ENCODE measurements at regions not wholly inside any gene's neighbourhood (a gene's known extent, or its start where the extent isn't known, plus 50 kb on each side); places are given as distances from the start of the nearest gene placed in this dataset.

- Histone ChIP-seq H3K36me3 (ENCODE audit: control insufficient read depth, insufficient read depth, low read length) (no peaks in the 10 kb centered on the region), H3K9me3 (ENCODE audit: control insufficient read depth, insufficient read depth, low read length) (no peaks in the 10 kb centered on the region), H3K27ac (ENCODE audit: low read length) (no peak overlapping the region), H3K4me1 (ENCODE audit: control insufficient read depth, insufficient read depth, low read length) (no peaks in the 10 kb centered on the region), H3K27me3 (ENCODE audit: control insufficient read depth, insufficient read depth, low read length) (peaks cover 2% of the 10 kb centered on the region), H3K4me3 (ENCODE audit: low read length) (no peak overlapping the region)
- ATAC-seq (no peak), DNase-seq (no peak)
- TF ChIP-seq CTCF (IDR thresholded peaks at IDR 0.05): no peak
- H3K4me3 Mint-ChIP-seq: no peak overlapping the region
- H3K9me3 Mint-ChIP-seq: no peaks in the 10 kb centered on the region
- no peaks in the 10 kb centered on the region for H3K36me3 Mint-ChIP-seq
- H3K27me3 Mint-ChIP-seq (ENCODE audit: low read depth in 2 of 2): peaks cover 9 to 11% of the 10 kb centered on the region in 2 donors
- H3K4me1 Mint-ChIP-seq: no peaks in the 10 kb centered on the region
- H3K27ac Mint-ChIP-seq: no peak overlapping the region
- intact Hi-C loops (cut with micrococcal nuclease): no loop called here
- WGBS (ENCODE audit: insufficient coverage): 86% methylated on average over 1 of the region's 2 CpGs
These were observed 51.7 kb upstream of the RTL1 start for GRCh38 chr14:100955201-100955600.

- Histone ChIP-seq H3K9me3 (ENCODE audit: control insufficient read depth, insufficient read depth, low read length) (no peaks in the 10 kb centered on the region), H3K36me3 (ENCODE audit: control insufficient read depth, insufficient read depth, low read length) (no peaks in the 10 kb centered on the region), H3K27me3 (ENCODE audit: control insufficient read depth, insufficient read depth, low read length) (no peaks in the 10 kb centered on the region), H3K4me3 (ENCODE audit: low read length) (no peak overlapping the region), H3K4me1 (ENCODE audit: control insufficient read depth, insufficient read depth, low read length) (no peaks in the 10 kb centered on the region), H3K27ac (ENCODE audit: low read length) (no peak overlapping the region)
- Mint-ChIP-seq H3K27ac (no peak overlapping the region), H3K4me1 (no peaks in the 10 kb centered on the region), H3K9me3 (no peaks in the 10 kb centered on the region), H3K36me3 (no peaks in the 10 kb centered on the region), H3K27me3 (ENCODE audit: low read depth in 2 of 2) (peaks cover 12 to 38% of the 10 kb centered on the region in 2 donors), H3K4me3 (no peak overlapping the region)
- WGBS (ENCODE audit: insufficient coverage): 50% methylated on average over 1 of the region's 1 CpG
- DNase-seq: no peak
- ATAC-seq: no peak
- TF ChIP-seq CTCF (IDR thresholded peaks at IDR 0.05): no peak
- intact Hi-C loops (cut with micrococcal nuclease): no loop called here
These were observed 59.0 kb upstream of the RTL1 start for GRCh38 chr14:100962494-100962893.

GRCh38 chr14:100965296-100965695, 61.8 kb upstream of the RTL1 start:
- H3K27me3 Mint-ChIP-seq (ENCODE audit: low read depth in 2 of 2): peaks cover 8 to 42% of the 10 kb centered on the region in 2 donors
- no peaks in the 10 kb centered on the region for H3K9me3 Mint-ChIP-seq
- H3K27ac Mint-ChIP-seq: no peak overlapping the region
- H3K36me3 ChIP-seq (ENCODE audit: control insufficient read depth, insufficient read depth, low read length): no peaks in the 10 kb centered on the region
- no peaks in the 10 kb centered on the region for H3K4me1 ChIP-seq (ENCODE audit: control insufficient read depth, insufficient read depth, low read length)
- no peak for ATAC-seq
- H3K9me3 ChIP-seq (ENCODE audit: control insufficient read depth, insufficient read depth, low read length): no peaks in the 10 kb centered on the region
- DNase-seq: no peak
- intact Hi-C loops (cut with micrococcal nuclease): no loop called here
- no peak overlapping the region for H3K27ac ChIP-seq (ENCODE audit: low read length)
- no peaks in the 10 kb centered on the region for H3K36me3 Mint-ChIP-seq
- H3K27me3 ChIP-seq (ENCODE audit: control insufficient read depth, insufficient read depth, low read length): no peaks in the 10 kb centered on the region
- H3K4me1 Mint-ChIP-seq: no peaks in the 10 kb centered on the region
- H3K4me3 ChIP-seq (ENCODE audit: low read length): no peak overlapping the region
- TF ChIP-seq CTCF (IDR thresholded peaks at IDR 0.05): no peak
- H3K4me3 Mint-ChIP-seq: no peak overlapping the region
- 92% methylated on average over 8 of the region's 8 CpGs for whole genome bisulfite sequencing (ENCODE audit: insufficient coverage)

- Histone ChIP-seq H3K9me3 (ENCODE audit: control insufficient read depth, insufficient read depth, low read length) (no peaks in the 10 kb centered on the region), H3K27me3 (ENCODE audit: control insufficient read depth, insufficient read depth, low read length) (no peaks in the 10 kb centered on the region), H3K4me1 (ENCODE audit: control insufficient read depth, insufficient read depth, low read length) (no peaks in the 10 kb centered on the region), H3K4me3 (ENCODE audit: low read length) (no peak overlapping the region), H3K27ac (ENCODE audit: low read length) (no peak overlapping the region), H3K36me3 (ENCODE audit: control insufficient read depth, insufficient read depth, low read length) (no peaks in the 10 kb centered on the region)
- Mint-ChIP-seq H3K4me3 (no peak overlapping the region), H3K36me3 (no peaks in the 10 kb centered on the region), H3K9me3 (no peaks in the 10 kb centered on the region), H3K27ac (no peak overlapping the region), H3K27me3 (ENCODE audit: low read depth in 2 of 2) (peaks cover 3 to 36% of the 10 kb centered on the region in 2 donors), H3K4me1 (no peaks in the 10 kb centered on the region)
- TF ChIP-seq CTCF (IDR thresholded peaks at IDR 0.05): no peak
- ATAC-seq (no peak), DNase-seq (no peak)
- intact Hi-C loops (cut with micrococcal nuclease): no loop called here
- 100% methylated on average over 1 of the region's 3 CpGs for WGBS (ENCODE audit: insufficient coverage)
These were observed 63.7 kb upstream of the RTL1 start for GRCh38 chr14:100967178-100967577.
